Suppressor macrophage (primary cell): ENCODE measurements at regions not wholly inside any gene's neighbourhood (a gene's known extent, or its start where the extent isn't known, plus 50 kb on each side); places are given as distances from the start of the nearest gene placed in this dataset.
"Not testable (repeated sequence)": the region's sequence is repeated elsewhere in the genome, so short reads cannot be mapped to it uniquely, and the experiment has no call there.

Experiments
- DNase-seq, 4 experiments: peaks; one replicate each; pipeline ENCODE4 v3.0.0-alpha.2; 2020 to 2022

DNA sequence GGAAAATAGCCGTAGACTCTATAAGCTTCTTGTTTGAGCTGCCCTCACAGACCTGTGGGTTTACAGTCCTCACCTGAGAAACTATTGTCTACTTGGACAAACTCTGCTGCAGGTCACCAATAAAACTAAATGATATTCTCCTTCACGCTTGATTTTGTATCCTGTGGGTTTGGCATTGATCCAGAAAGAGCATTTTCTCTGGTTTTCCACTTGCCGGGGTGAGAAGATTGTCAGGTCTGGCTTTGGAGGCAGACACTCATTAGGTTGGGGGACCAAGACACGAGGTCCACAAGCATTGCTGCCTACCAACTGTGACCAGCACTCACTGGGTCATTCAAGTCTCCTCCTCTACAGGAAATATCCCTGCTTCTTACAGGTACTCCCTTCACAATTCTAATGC, 68.5 kb downstream of the CDC14C start:
- no peak for DNase-seq

DNA sequence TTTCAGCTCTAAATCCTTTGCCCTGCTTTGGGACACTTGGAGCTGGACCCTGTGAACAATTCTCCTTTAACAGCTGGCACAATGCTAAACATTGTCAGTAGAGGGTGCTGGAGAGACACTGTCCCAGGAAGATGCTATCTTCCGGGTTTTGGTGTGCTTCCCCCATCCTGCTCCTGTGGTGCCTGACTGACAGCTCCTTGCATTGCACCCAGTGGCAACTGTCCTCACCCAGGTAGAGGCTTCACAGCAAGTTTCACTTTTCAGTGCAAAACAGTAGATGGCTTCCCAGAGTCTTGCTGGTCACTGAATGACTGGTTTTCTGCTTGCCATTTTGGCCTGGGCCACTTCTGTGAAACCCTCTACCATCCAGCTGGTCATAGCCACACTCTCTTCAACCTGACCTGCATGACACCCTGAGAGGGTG, 77.3 kb downstream of the CDC14C start:
- peak; percentile 50 to 70 (median 64) for DNase-seq

DNA sequence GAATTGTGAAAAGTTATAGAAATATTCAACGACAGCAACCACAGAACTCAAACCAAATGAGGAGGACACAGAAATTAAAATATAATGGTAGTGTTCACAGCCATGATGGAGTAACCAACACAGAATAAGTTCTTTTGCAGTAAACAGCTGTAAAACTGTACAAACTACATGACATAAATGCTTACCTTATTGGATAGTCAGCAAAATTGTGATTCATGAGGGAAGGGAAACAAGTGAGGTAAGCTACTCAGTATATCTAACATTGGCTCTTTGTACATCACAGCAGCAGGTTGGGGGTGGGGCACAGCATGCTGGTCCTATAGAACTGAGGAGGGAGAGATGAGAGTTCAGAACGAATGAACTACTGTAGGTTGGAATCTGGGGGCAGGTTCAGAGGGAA, 86.4 kb downstream of the CDC14C start:
- DNase-seq: no peak

- no peak for DNase-seq
Measured at GRCh38 chr7:49014870-49015269, 90.5 kb downstream of the CDC14C start.

- DNase-seq: no peak
Measured at GRCh38 chr7:49020145-49020544, 95.8 kb downstream of the CDC14C start.

GRCh38 chr7:49022448-49022847, 98.1 kb downstream of the CDC14C start:
- no peak for DNase-seq

- no peak for DNase-seq
Measured at GRCh38 chr7:49023345-49024328, 99.3 kb downstream of the CDC14C start.

DNA sequence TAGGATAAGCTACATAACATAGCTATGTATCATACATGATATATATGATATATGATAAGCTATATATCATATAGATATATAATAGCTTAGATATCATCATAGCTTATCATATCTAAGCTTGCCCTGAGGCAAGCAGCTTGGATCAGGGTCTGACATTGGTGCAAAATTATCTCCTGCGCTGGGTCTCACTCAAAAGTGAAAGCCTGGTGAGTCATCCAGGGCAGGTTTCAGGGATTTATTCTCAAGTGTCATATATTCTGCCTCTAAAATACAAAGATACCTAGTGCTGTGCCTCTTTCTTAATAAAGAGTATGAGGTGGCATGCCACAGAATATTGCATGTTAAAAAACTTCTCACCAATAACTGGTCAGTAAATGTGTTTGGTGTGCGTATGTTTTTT, 105.9 kb downstream of the CDC14C start:
- DNase-seq: no peak

DNA sequence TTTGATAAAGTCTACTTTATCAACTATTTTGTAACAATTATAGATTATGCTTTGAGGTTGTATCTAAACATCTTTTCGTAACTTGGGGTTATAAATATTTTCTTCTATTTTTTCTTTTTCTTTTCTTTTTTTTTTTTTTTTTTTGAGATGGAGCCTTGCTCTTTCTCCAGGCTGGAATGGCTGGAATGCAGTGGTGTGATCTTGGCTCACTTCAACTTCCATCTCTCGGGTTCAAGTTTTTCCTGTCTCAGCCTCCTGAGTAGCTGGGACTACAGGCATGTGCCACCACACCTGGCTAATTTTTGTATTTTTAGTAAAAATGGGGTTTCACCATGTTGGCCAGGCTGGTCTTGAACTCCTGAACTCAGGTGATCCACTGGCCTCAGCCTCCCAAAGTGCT, 108.8 kb downstream of the CDC14C start:
- DNase-seq: not testable (repeated sequence)

GRCh38 chr7:49037346-49038210, 113.2 kb downstream of the CDC14C start:
- no peak for DNase-seq

- DNase-seq: no peak
Measured at GRCh38 chr7:49038821-49039358, 114.5 kb downstream of the CDC14C start.

- no peak for DNase-seq
Measured at GRCh38 chr7:49060743-49061142, 136.4 kb downstream of the CDC14C start.

GRCh38 chr7:49074538-49074937, 150.2 kb downstream of the CDC14C start:
- no peak for DNase-seq

GRCh38 chr7:49080896-49081475, 156.6 kb downstream of the CDC14C start:
- DNase-seq: no peak

DNA sequence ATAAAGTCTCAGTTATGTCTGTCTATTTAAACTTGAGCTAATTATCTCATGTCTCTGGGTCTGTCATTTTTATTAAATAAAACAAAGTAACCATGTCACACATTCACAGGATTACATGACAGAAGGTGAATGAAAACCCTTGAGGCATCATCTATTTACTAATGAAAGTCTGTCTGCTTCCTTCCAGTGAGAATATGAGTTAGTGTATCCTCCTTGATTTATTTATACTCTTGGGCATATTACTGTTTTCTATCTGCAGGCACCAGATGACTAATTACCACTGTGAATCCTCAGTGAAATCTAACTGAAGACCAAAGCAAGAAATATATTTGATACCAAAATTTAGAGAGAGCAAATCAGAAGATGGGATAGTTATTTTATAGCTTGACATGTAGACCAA, 163.7 kb downstream of the CDC14C start:
- no peak for DNase-seq

- no peak for DNase-seq
Measured at GRCh38 chr7:49089717-49090116, 165.4 kb downstream of the CDC14C start.

DNA sequence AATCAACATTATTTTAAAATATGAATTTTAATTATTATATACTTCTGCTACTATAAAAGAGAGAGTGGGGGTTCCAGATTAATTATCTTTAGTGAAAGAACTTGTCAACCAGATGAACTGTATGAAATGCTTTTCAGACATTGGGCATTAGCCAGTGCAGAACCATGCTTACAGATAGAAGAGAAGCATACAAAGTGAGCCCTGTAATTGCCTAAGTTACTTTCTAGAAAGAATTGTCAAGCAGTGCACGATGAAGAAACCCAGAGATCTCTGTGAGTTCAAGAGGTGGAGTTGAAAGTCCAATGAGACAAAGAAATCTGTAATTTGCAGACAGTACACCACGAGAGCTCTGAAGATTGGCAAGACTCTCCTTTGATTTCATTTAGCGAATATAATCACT, 166.7 kb downstream of the CDC14C start:
- DNase-seq: no peak

- no peak for DNase-seq
Measured at GRCh38 chr7:49091519-49091918, 167.2 kb downstream of the CDC14C start.

- DNase-seq: no peak
Measured at GRCh38 chr7:49093218-49093617, 168.9 kb downstream of the CDC14C start.

GRCh38 chr7:49094866-49095265, 170.5 kb downstream of the CDC14C start:
- no peak for DNase-seq

DNA sequence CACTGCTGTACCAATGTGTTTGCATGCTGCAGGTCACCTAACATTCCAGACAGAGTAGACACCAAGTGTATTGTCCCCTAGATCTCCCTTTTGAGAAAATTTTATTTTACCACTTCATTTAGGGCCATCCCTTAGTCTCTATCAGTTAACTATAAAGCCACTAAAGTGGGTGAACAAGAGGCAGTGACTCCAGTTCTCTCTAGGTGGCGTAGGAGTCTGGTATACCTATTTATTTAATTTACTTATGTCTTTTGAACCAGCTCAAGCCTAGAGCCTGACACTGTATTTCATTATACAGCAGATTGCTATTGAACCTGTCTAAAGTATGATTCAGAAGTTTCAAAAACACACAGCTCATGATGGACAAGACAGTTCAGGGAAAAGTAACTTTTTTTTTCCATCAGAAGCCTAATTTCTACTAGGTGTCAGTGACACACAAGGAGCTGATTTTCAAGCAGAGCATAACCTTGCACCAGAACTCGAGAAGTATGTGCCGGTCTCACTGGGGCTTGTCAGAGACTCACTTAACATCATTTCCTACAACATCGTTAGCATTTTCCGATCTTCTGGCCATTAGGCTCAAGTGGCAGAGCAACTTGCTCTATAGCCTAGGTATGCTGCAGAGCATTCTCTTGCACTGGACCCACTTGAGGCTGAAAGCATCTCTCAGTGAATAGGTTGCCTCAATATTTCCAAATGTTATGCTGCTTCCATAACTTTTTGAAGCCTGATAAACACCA, 175.4 kb downstream of the CDC14C start:
- no peak for DNase-seq
